SH-SY5Y (cell line): ENCODE measurements at regions not wholly inside any gene's neighbourhood (a gene's known extent, or its start where the extent isn't known, plus 50 kb on each side); places are given as distances from the start of the nearest gene placed in this dataset.

Experiments used
- GATA2 ChIP-seq: IDR thresholded peaks from 2 replicates; pipeline ENCODE4 v1.6.1; 2011; ENCODE audit warnings: mild to moderate bottlenecking, low read depth, low read length
- GATA3 ChIP-seq: IDR thresholded peaks from 2 replicates; pipeline ENCODE4 v1.6.1; 2011; ENCODE audit warnings: low read depth, mild to moderate bottlenecking, low read length, moderate library complexity

GRCh38 chr18:44119607-44120006 is 561.1 kb upstream of the SETBP1 start:
- TF ChIP-seq GATA3 (no peak), GATA2 (no peak)
